HG03439 (cell line): ENCODE measurements at regions not wholly inside any gene's neighbourhood (a gene's known extent, or its start where the extent isn't known, plus 50 kb on each side); places are given as distances from the start of the nearest gene placed in this dataset.

Source experiments
- ATAC-seq: cut with Tn5 transposase; IDR thresholded peaks from one replicate; pipeline ENCODE4 v1.9.1; 2021; ENCODE audit warnings: mild to moderate bottlenecking, moderate library complexity; ENCODE audit not compliant: unreplicated experiment

DNA sequence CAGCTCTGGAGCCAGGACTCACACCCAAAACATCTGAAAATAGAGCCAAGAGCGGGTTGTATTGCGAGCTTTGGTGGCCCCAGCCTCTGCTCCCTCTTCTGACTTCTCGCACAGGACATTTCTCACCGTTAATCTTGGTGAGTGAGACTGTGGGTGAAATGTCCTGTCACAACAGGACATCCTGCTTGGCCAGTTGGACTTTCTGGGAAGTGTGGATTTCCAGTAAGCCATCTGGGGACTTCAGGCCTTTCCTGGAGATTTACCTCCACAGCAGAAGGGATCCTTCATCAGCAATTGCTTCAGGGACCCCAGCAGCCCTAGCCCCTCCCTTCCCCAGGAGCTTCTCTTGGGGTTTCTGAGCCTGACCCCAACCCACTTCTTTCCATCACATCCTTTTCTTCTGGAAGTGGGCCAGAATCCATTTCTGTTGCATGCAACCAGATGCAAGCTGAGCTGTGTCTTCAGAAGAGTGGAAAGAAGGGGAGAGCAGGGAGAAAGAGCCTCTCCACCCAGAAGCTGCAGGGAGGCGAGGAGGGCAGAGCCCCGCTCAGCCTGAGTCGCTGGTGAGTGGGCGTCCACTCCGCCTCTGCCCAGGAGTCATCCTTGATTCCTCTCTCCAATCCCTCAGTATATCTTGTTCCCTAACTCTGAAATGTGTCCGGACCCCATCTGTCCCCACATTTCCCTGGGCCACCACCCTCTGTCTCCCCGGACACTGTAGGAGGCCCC lies 50.3 kb upstream of the GADD45G start:
- no peak for ATAC-seq

DNA sequence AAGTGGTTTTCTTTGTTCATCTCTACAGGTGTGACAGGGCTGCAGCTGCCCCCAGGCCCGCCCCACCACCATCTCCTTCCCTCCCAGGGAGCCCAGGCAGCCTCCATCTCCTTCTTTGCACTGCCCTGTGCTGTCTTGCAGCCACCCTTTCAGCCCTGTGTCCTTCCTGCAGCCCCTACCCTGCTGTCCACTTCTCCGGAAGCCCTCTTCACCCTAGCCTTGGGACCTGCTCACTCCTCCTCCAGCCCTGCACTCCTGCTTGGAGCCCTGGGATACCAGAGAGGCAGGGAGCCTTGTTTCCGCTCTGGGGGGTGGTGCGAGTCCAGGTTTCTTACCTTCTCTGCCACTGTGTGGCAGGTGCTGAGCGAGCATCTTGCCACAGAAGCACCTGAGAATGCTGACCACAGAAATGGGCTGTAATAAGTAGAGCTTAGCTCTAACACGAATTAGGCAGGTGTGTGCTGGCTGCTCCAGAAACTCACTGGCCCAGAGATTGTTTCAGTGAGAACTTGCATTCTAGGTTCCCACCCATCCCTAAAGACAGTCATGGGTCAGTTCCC lies 51.3 kb upstream of the GADD45G start:
- ATAC-seq, result no peak

DNA sequence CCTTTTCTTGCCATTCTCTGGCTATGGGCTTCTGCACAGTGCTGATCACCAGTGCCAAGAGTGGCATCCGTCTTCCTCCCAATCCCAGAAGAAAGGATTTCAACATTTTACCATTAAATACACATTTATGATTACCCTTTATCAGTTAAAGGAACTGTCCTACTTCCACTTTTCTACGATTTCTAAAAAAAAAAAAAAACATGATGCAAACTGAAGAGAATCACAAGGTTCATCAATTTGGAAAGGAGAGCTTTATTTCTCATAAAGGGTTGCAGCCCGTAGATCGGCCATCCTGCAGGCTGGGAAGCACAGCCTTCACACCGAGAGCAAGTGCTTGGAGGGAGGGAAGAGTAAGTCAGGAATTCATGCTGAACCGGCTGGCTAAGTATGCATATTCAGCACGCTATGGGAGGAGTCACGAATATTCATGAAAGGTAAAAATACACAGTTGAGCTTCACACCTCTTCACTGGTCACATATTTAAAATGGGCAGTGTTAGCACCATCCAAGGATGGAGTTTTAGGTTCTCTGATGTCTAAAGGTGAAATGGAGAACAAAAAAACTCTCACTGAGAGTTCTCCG lies 52.5 kb upstream of the SEMA4D start:
- ATAC-seq, result no peak

DNA sequence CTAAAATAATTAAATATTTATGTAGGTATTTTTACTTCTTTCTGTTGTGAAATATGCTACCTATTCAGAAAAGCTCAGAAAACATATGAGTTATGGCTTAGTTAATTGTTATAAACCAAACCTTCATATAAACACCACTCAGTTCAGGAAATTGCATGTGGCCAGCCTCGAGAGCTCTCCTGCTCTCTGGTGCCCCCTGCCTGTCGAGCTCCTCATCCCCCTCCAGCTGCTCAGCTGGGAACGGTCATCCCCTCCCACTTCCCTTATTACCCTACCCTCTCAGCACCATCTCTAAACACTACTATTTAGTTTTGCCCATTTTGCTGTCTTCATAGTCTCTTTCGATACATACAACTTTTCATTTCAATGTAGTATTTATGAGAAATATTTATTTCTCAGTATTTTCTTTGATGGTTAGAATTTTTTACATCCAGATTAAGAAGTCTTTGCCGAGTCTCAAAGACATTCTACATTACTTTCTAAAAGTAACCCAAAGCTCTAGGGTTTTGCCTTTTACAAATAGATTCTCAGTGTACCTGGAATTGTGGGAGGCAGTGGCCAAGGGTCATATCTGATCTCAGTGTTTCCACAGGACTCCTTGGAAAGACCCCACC lies 51.2 kb upstream of the SEMA4D start:
- peak; percentile 87 for ATAC-seq

DNA sequence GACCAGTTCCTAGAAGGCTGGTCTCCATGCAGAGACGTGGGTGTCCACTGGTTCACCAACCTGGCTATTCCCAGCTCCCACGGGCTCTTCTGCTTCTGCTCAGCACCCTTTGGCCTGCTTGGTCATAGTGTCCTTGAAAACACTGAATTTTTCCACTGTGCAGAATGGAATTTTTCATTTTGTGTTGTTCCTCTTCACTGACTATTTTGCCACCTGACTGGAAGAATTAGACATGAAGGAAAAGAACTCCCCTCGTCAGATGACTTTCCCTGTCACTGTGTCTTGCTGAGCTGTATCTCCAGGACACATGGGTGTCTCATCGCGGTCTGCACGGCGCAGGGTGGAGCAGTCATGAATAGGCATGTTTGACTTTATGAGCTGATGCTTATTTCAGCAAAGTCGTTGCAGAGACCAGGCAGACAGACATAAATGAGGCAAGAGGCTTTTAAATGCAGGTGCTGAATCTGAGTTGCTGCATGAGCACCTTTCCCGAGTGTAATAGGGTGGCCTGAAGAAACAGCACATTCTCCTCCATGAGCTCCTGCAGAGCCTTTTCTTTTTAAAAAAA lies 50.2 kb upstream of the SEMA4D start:
- ATAC-seq, result no peak
